T-helper 2 cell treated with Interferon-gamma antibody and Interleukin-4, amounts not matched to agents 100 ng/mL and 5 ng/mL, for 36 hours (primary cell): ENCODE measurements at regions not wholly inside any gene's neighbourhood (a gene's known extent, or its start where the extent isn't known, plus 50 kb on each side); places are given as distances from the start of the nearest gene placed in this dataset.

Source experiments
- intact Hi-C: fragments of 100-400 bp; cut with micrococcal nuclease; formaldehyde crosslinking; loops from one replicate; pipeline ENCODE4 v1.15.1; 2023

GRCh38 chr18:56233595-56233994 is 404.8 kb downstream of the TXNL1 start:
- intact Hi-C loops: no loop called here

DNA sequence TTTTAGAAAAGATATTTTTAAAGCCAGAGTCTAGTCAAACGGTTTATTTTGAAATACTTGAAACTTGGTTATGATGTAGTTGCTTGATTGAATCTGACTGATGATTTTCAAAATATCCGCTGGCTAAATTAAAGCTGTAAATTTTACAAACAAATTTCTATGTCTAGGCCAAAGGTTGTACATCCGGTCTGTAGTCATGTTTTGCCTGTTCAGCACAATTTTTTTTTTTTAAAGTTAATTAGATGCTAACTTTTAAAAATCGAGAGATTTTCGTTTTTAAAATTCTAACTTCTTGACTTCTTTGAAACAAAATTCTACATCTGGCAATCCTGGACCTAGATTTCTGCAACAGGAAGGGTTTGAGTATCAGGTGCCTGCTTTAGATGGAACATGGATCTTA is 412.4 kb downstream of the TXNL1 start:
- intact Hi-C loops: no loop called here

GRCh38 chr18:56224669-56225561 is 413.5 kb downstream of the TXNL1 start:
- intact Hi-C loops: no loop called here

DNA sequence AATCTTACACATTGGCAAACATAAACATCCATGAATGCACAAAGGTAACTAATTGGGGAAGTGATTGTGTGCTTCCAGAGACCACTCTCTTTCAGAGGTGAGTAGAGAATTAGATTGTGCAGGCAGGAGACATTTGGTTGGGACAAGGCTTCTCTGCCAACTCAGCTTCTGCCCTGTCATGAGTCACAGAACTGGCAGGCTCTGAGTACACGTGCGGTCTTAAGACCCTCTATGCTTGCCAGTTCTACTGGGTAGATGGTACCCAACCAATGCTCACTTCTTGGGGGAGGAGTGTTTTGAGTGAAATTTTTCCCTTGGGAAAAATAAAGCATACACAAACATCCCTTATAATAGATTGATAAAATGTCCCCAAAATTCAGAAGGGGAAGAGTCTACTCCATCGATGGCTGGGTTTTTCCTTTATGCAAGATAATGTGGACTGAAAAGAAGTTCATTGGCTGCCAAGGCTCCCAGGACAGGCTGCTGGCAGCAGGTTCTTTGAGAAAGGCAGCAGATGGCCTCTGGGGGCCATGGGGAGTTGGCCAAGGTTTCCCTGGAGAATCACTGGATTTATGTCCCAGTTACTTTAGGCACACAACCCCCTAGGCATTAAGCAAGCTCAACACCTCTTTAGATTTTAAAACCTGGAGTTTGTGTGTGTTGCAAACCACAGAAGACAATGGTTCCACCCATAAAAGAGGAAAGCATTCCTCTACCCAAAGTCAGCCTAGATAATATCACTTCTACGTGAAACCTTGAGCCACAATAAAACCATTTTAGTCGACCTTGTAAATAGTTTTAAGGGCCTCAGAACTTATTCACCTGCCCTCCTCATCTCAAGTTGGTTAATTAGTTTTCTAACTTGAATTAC is 417.0 kb downstream of the TXNL1 start:
- intact Hi-C loops: no loop called here

- intact Hi-C loops: no loop called here
Observed at GRCh38 chr18:56217406-56217805, 421.0 kb downstream of the TXNL1 start.

DNA sequence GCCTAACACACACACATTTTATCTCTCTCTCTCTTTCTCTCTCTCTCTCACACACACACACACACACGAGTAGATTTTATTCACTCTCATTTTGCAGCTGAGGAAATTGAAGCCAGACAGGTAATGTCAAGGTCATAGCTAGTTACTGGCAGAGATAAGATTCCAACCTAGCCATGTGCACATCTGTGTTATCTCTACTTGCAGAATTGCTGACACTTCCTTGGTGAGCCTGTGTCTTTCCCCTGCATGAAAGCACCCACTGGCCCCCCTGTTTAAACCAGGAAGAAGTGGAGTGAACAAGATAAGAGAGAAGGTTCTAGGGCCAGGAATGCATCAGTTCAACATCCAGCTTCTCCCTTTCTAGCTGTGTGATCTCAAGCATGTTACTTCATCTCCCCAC is 423.7 kb downstream of the TXNL1 start:
- intact Hi-C loops: no loop called here

GRCh38 chr18:56210520-56210919 is 427.9 kb downstream of the TXNL1 start:
- intact Hi-C loops: no loop called here

GRCh38 chr18:56207989-56208388 is 430.4 kb downstream of the TXNL1 start:
- intact Hi-C loops: no loop called here

GRCh38 chr18:56204052-56204451 is 434.3 kb downstream of the TXNL1 start:
- intact Hi-C loops: no loop called here

DNA sequence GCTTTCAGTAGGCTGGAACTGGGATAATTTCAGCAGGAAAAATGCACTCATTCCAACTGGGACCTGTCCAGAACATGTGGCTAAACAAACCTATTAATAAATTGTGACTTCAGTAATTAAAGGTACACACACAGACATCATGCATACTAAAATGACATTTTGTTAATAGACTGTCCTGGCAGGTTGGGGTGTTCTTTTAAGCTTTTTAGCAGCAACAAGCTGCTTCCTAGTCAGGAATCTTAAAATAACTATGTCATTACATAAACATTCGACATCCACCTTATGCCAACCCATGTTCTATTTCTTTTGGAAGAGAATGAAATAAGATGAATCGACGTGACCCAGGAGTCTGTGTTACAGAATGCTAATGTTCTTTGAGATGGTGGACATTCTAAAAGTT is 435.7 kb downstream of the TXNL1 start:
- intact Hi-C loops: no loop called here

DNA sequence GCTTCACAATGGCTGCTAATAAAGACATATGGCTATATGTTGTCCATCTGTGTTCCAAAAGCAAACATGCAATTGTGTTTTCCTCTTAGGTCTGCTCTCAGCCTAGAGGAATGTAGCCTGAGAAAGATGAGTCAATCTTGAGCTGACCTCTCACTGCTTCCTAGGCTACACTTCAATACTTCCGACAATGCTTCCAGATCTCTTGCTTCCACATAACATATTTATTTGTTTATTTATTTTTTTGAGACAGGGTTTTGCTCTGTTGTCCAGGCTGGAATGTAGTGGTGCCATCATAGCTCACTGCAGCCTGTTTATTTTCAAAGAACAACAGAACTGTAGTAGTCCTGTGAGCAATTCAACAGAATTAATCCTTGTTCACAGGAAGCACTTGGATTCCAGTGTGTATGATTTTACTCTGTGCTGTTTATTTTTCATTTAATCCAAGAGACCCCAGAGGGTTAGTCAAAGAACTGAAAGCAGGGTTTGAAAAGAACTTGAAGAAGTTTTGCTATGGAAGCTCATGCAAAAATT is 437.9 kb downstream of the TXNL1 start:
- intact Hi-C loops: no loop called here

DNA sequence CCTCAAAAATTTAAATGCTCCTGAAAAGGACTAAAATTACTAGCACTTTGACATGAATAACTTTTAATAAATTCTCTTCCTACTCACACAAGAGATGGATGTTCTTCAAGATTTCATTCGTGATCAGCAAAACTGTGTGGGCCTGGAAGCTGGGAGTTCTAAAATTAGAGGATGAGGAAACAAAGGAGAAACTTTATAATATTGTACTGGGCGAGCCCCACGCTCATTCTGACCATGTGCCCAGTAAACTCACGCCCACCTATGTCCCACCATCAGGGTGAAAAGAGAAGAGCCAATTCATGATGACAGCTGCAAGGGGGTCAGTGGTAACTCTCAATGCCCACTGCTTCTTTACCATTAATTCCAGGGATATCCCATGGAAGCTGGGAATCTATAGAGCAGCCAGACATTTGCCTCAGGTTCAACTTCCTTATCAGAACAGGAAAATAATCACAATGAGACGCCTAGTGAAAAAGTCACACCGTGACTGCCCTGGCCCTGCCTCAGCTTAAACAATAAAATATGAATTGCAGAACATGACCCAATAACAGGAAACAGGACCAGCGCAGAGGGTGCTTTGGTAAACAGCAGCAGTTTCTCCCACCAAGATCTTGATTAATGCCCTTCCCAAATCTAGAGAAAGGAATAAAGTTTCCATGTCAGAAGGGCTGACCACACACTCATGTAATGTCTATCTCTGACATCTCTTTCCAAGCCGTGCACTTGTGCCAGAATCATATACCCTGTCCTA is 438.6 kb downstream of the TXNL1 start:
- intact Hi-C loops: no loop called here

DNA sequence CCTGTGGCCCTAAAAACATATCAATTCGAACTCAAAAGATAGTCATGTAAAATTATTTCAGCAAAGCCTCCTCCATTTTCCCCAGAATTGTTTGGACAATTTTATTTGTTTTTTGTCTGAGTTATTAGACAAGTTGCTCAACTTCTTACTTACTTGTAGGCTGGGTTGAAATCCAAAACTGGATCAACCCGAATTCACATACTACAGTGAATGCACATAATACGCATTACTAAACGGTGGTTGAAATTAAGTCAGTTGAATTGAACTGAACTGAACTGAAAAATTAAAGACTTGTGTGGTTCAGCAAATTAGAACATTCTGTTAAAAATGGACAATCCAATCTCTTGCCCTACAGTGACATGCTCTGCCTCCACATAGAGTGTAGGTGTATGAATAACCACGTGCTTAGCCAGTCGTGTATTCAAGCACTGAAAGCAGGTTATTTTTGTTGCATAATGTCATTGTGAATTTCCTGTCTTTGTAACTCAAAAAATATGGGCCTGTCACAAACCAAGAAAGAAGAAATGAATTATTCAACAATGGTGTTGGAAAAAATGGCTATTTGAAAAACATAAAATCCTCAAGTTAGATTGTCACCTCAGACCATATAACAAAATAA is 441.0 kb downstream of the TXNL1 start:
- intact Hi-C loops: no loop called here

GRCh38 chr18:56196495-56197225 is 441.7 kb downstream of the TXNL1 start:
- intact Hi-C loops: no loop called here

- intact Hi-C loops: no loop called here
Observed at GRCh38 chr18:56191334-56191733, 447.1 kb downstream of the TXNL1 start.

- intact Hi-C loops: no loop called here
Observed at GRCh38 chr18:56189615-56190014, 448.8 kb downstream of the TXNL1 start.

DNA sequence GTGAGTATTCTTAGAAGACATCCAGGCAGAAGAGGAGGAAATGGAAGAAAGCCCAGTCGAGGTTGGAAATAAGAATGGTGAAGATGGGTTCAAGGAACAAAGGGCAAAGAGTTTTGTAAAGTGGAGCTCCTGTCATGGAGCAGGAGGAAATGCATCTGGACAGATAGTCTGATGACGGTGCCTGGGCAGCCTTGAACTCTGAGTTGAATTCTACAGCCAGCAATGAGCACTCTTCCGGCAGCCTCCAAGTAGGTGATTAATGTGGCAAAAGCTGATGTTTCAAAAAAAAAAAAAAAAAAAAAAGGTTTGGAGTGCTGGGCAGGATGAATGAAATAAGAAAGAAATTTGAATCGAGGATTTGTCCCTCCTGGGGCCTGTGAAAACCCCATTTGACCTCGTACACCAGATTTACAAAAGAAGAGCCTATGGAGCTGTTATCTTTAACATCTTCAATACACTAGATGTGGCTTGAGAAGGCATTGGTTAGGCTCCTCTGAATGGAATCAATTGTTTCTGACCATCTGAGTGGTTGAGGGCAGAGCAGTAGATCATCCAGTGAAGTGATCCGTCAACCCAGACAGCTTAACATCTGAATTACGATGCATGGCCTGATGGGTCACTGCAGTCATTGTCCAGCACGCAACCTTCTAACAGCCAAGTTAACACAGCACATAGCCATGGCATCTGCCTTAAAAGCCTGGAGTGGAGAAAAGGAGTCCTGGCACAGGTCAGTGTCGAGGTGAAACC is 449.7 kb downstream of the TXNL1 start:
- intact Hi-C loops: no loop called here

GRCh38 chr18:56186319-56186718 is 452.1 kb downstream of the TXNL1 start:
- intact Hi-C loops: no loop called here

DNA sequence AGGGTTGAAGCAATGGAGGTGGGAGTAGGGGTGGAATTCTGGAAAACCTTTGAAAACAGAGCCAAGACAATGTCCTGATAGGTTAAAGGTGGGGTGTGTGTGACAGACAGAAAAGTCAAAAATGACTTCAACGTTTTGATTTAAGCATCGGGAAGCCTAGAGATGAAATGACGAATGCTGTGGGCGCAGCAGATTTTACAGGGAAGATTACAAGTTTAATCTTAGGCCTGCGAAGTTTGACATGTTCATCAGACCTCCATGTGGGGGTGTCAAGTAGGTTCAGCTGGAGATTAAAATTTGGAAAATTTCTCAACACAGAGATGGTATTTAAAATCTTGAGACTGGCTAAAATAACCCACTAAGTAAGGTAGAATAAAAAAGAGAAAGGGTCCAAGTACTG is 453.3 kb downstream of the TXNL1 start:
- intact Hi-C loops: no loop called here

- intact Hi-C loops: no loop called here
Observed at GRCh38 chr18:56176751-56177150, 461.6 kb downstream of the TXNL1 start.
